Omental fat pad (tissue), 3 donors: ENCODE measurements at regions not wholly inside any gene's neighbourhood (a gene's known extent, or its start where the extent isn't known, plus 50 kb on each side); places are given as distances from the start of the nearest gene placed in this dataset.
"Not testable (repeated sequence)": the region's sequence is repeated elsewhere in the genome, so short reads cannot be mapped to it uniquely, and the experiment has no call there.

ENCODE experiments used
- ATAC-seq: fragments of 150-250 bp; one replicate; pipeline ENCODE4 v1.9.1; 2016; ENCODE audit warnings: mild to moderate bottlenecking, moderate library complexity; ENCODE audit not compliant: low FRiP score
- DNase-seq: peaks from one replicate; pipeline ENCODE4 v3.0.0-alpha.2; 2019; ENCODE audit warnings: low spot score
- CTCF ChIP-seq, 3 donors: fragments of 450-650 bp; IDR thresholded peaks; one replicate each; pipeline ENCODE4 v1.5.1; 2016 to 2017; ENCODE audit warnings: antibody characterized with exemption in 3 of 3, mild to moderate bottlenecking in 3 of 3, moderate library complexity in 2 of 3

- DNase-seq (no peak), ATAC-seq (no peak)
- TF ChIP-seq CTCF (IDR thresholded peaks at IDR 0.05), result no peak
These were observed 145.9 kb upstream of the ADCY2 start for GRCh38 chr5:7250004-7250403.

- TF ChIP-seq CTCF (IDR thresholded peaks at IDR 0.05), result no peak
- no peak for ATAC-seq
- no peak for DNase-seq
These were observed 145.3 kb upstream of the ADCY2 start for GRCh38 chr5:7250611-7251010.

GRCh38 chr5:7251132-7251531 lies 144.8 kb upstream of the ADCY2 start:
- ATAC-seq (no peak), DNase-seq (no peak)
- no peak for TF ChIP-seq CTCF (IDR thresholded peaks at IDR 0.05)

- DNase-seq (no peak), ATAC-seq (no peak)
- no peak for TF ChIP-seq CTCF (IDR thresholded peaks at IDR 0.05)
These were observed 134.9 kb upstream of the ADCY2 start for GRCh38 chr5:7261049-7261448.

GRCh38 chr5:7261900-7262299 lies 134.0 kb upstream of the ADCY2 start:
- TF ChIP-seq CTCF (IDR thresholded peaks at IDR 0.05), result no peak
- ATAC-seq (no peak), DNase-seq (no peak)

GRCh38 chr5:7263398-7264015 lies 132.4 kb upstream of the ADCY2 start:
- DNase-seq, ATAC-seq: not testable (repeated sequence)

GRCh38 chr5:7265776-7266175 lies 130.2 kb upstream of the ADCY2 start:
- not testable (repeated sequence) for ATAC-seq, DNase-seq

GRCh38 chr5:7268722-7269121 lies 127.2 kb upstream of the ADCY2 start:
- DNase-seq, ATAC-seq: not testable (repeated sequence)
